Retinal pigment epithelial cell (primary cell): ENCODE measurements at regions not wholly inside any gene's neighbourhood (a gene's known extent, or its start where the extent isn't known, plus 50 kb on each side); places are given as distances from the start of the nearest gene placed in this dataset.

Experiments
- DNase-seq: peaks from one replicate; pipeline ENCODE4 v3.0.0-alpha.2; 2010; ENCODE audit warnings: low read depth
- H3K4me3 ChIP-seq: 2 replicates; pipeline ENCODE4 v1.5.1; 2011; ENCODE audit warnings: mild to moderate bottlenecking, low read length, control low read depth, moderate library complexity
- CTCF ChIP-seq: conservative IDR thresholded peaks from 2 replicates; pipeline ENCODE4 v1.5.1; 2011; ENCODE audit warnings: low read depth, low read length, control low read depth, inconsistent platforms

GRCh38 chr10:1869861-1870260, 132.5 kb upstream of the ADARB2 start:
- DNase-seq: no peak
- no peak for TF ChIP-seq CTCF
- no peak overlapping the region for H3K4me3 ChIP-seq

- no peak for DNase-seq
- H3K4me3 ChIP-seq: no peak overlapping the region
- TF ChIP-seq CTCF: no peak
These were observed 123.0 kb upstream of the ADARB2 start for GRCh38 chr10:1860351-1860750.

- TF ChIP-seq CTCF: no peak
- no peak for DNase-seq
- no peak overlapping the region for H3K4me3 ChIP-seq
These were observed 121.2 kb upstream of the ADARB2 start for GRCh38 chr10:1858547-1858946.

GRCh38 chr10:1858048-1858447, 120.7 kb upstream of the ADARB2 start:
- DNase-seq: no peak
- no peak overlapping the region for H3K4me3 ChIP-seq
- TF ChIP-seq CTCF: no peak

- TF ChIP-seq CTCF: no peak
- DNase-seq: no peak
- no peak overlapping the region for H3K4me3 ChIP-seq
These were observed 118.6 kb upstream of the ADARB2 start for GRCh38 chr10:1855911-1856310.

GRCh38 chr10:1854271-1854670, 116.9 kb upstream of the ADARB2 start:
- H3K4me3 ChIP-seq: no peak overlapping the region
- no peak for DNase-seq
- no peak for TF ChIP-seq CTCF

- H3K4me3 ChIP-seq: no peak overlapping the region
- no peak for DNase-seq
- no peak for TF ChIP-seq CTCF
These were observed 116.5 kb upstream of the ADARB2 start for GRCh38 chr10:1853801-1854200.
